ENCODE measurements at regions not wholly inside any gene's neighbourhood (a gene's known extent, or its start where the extent isn't known, plus 50 kb on each side); places are given as distances from the start of the nearest gene placed in this dataset.
A peak's percentile ranks its signal among the peaks of the same experiment; 100 is the strongest.

- ATAC-seq: no peak
- H3K4me3 ChIP-seq: no peak overlapping the region
- no peak overlapping the region for H3K27ac ChIP-seq
- intact Hi-C loops (cut with DNase I): no loop called here
- no peak for TF ChIP-seq CTCF (IDR thresholded peaks at IDR 0.05)
- H3K27me3 ChIP-seq: no peaks in the 10 kb centered on the region
- DNase-seq: no peak
- no peaks in the 10 kb centered on the region for H3K9me3 ChIP-seq
- H3K36me3 ChIP-seq: no peaks in the 10 kb centered on the region
- H3K4me1 ChIP-seq: no peaks in the 10 kb centered on the region
Observed at GRCh38 chr1:194917769-194918168, 1690.5 kb downstream of the KCNT2 start.

GRCh38 chr1:194908643-194909042 lies 1699.6 kb downstream of the KCNT2 start:
- H3K27me3 ChIP-seq: no peaks in the 10 kb centered on the region
- intact Hi-C loops (cut with DNase I): no loop called here
- no peak overlapping the region for H3K27ac ChIP-seq
- ATAC-seq (no peak), DNase-seq (no peak)
- no peak overlapping the region for H3K4me3 ChIP-seq
- no peaks in the 10 kb centered on the region for H3K9me3 ChIP-seq
- TF ChIP-seq CTCF (IDR thresholded peaks at IDR 0.05): no peak
- no peaks in the 10 kb centered on the region for H3K4me1 ChIP-seq
- no peaks in the 10 kb centered on the region for H3K36me3 ChIP-seq

GRCh38 chr1:194903524-194903923 lies 1704.7 kb downstream of the KCNT2 start:
- H3K27me3 ChIP-seq: no peaks in the 10 kb centered on the region
- DNase-seq: no peak
- H3K9me3 ChIP-seq: peaks cover 0 to 2% of the 10 kb centered on the region in 2 donors
- no peak overlapping the region for H3K27ac ChIP-seq
- intact Hi-C loops (cut with DNase I): no loop called here
- no peak for TF ChIP-seq CTCF (IDR thresholded peaks at IDR 0.05)
- H3K4me3 ChIP-seq: no peak overlapping the region
- H3K4me1 ChIP-seq: no peaks in the 10 kb centered on the region
- no peaks in the 10 kb centered on the region for H3K36me3 ChIP-seq
- no peak for ATAC-seq

- intact Hi-C loops (cut with DNase I): no loop called here
- peak in 1 of 4 donors; percentile 27 for DNase-seq
- no peak for ATAC-seq
- no peak overlapping the region for H3K4me3 ChIP-seq
- no peaks in the 10 kb centered on the region for H3K27me3 ChIP-seq
- peaks cover 0 to 21% of the 10 kb centered on the region in 2 donors for H3K9me3 ChIP-seq
- TF ChIP-seq CTCF (IDR thresholded peaks at IDR 0.05): no peak
- H3K27ac ChIP-seq: no peak overlapping the region
- H3K36me3 ChIP-seq: no peaks in the 10 kb centered on the region
- H3K4me1 ChIP-seq: no peaks in the 10 kb centered on the region
Observed at GRCh38 chr1:194889310-194889709, 1702.9 kb upstream of the B3GALT2 start.

- H3K4me3 ChIP-seq: no peak overlapping the region
- ATAC-seq (no peak), DNase-seq (no peak)
- no peak for TF ChIP-seq CTCF (IDR thresholded peaks at IDR 0.05)
- H3K27me3 ChIP-seq: no peaks in the 10 kb centered on the region
- intact Hi-C loops (cut with DNase I): no loop called here
- H3K27ac ChIP-seq: no peak overlapping the region
- H3K4me1 ChIP-seq: no peaks in the 10 kb centered on the region
- no peaks in the 10 kb centered on the region for H3K9me3 ChIP-seq
- H3K36me3 ChIP-seq: no peaks in the 10 kb centered on the region
Observed at GRCh38 chr1:194870860-194871259, 1684.4 kb upstream of the B3GALT2 start.

Measured in left lung (tissue), 4 donors.